Fibroblast of lung (primary cell): ENCODE measurements at regions not wholly inside any gene's neighbourhood (a gene's known extent, or its start where the extent isn't known, plus 50 kb on each side); places are given as distances from the start of the nearest gene placed in this dataset.

Source experiments
- DNase-seq, 2 donors: peaks; one replicate each; pipeline versions ENCODE4 v3.0.0 to v3.0.0-alpha.2; 2010; ENCODE audit warnings: low read depth in 2 of 2
- H2AFZ ChIP-seq: 2 replicates; pipeline ENCODE4 v1.5.1; 2012; ENCODE audit warnings: low read length, control low read depth, inconsistent platforms
- H3K27ac ChIP-seq: 2 replicates; pipeline ENCODE4 v1.5.1; 2011; ENCODE audit warnings: low read length, control low read depth; ENCODE audit not compliant: insufficient read depth
- H3K27me3 ChIP-seq: 2 replicates; pipeline ENCODE4 v1.5.1; 2011; ENCODE audit warnings: mild to moderate bottlenecking, low read length; ENCODE audit not compliant: control insufficient read depth, insufficient read depth
- H3K36me3 ChIP-seq: 2 replicates; pipeline ENCODE4 v1.5.1; 2011; ENCODE audit warnings: low read length; ENCODE audit not compliant: control insufficient read depth, insufficient read depth
- H3K4me1 ChIP-seq: 2 replicates; pipeline ENCODE4 v1.5.1; 2011; ENCODE audit warnings: low read length; ENCODE audit not compliant: control insufficient read depth, insufficient read depth; ENCODE audit errors: extremely low read depth
- H3K4me2 ChIP-seq: 2 replicates; pipeline ENCODE4 v1.5.1; 2011; ENCODE audit warnings: low read length, control low read depth; ENCODE audit not compliant: insufficient read depth; ENCODE audit errors: extremely low read depth
- H3K4me3 ChIP-seq, 4 experiments: fragments of 200-600 bp in 1 of 4; sonication (generic) in 1 of 4; replicated peaks in 1 of 4; 2 replicates each; pipeline ENCODE4 v1.5.1; 2011 to 2016; ENCODE audit warnings: low read length in 4 of 4, low read depth in 3 of 4, mild to moderate bottlenecking in 3 of 4, control low read depth in 2 of 4, inconsistent platforms in 1 of 4, mixed read lengths in 1 of 4; ENCODE audit not compliant: insufficient read depth in 1 of 4; ENCODE audit errors: control extremely low read depth in 1 of 4
- H3K79me2 ChIP-seq: 2 replicates; pipeline ENCODE4 v1.5.1; 2012; ENCODE audit warnings: mild to moderate bottlenecking, low read length, inconsistent platforms; ENCODE audit not compliant: control insufficient read depth, insufficient read depth
- H3K9ac ChIP-seq: 2 replicates; pipeline ENCODE4 v1.5.1; 2011; ENCODE audit warnings: mild to moderate bottlenecking, low read length, control low read depth; ENCODE audit not compliant: insufficient read depth
- H3K9me3 ChIP-seq: 2 replicates; pipeline ENCODE4 v1.5.1; 2012; ENCODE audit warnings: low read depth, low read length; ENCODE audit not compliant: control insufficient read depth, insufficient read depth
- H4K20me1 ChIP-seq: 2 replicates; pipeline ENCODE4 v1.5.1; 2011; ENCODE audit warnings: low read length; ENCODE audit not compliant: control insufficient read depth, insufficient read depth; ENCODE audit errors: extremely low read depth
- EZH2 ChIP-seq: IDR thresholded peaks from 2 replicates; pipeline ENCODE4 v1.5.1; 2012; ENCODE audit warnings: low read length, control low read depth, mild to moderate bottlenecking; ENCODE audit errors: missing control alignments
- TF ChIP-seq, protein P1 (sequence below), 2 donors: IDR thresholded peaks in 1 of 2; conservative IDR thresholded peaks in 1 of 2; 1 replicate in 1 of 2; 2 replicates in 1 of 2; pipeline ENCODE4 v1.5.1; 2011 to 2012; ENCODE audit warnings: low read length in 2 of 2, control low read depth in 1 of 2, inconsistent platforms in 1 of 2, low read depth in 1 of 2, mild to moderate bottlenecking in 1 of 2

GRCh38 chr21:28464988-28465387, 527.7 kb downstream of the LTN1 start:
- no peak for DNase-seq
- H3K27me3 ChIP-seq: no peaks in the 10 kb centered on the region
- no peak overlapping the region for H3K4me3 ChIP-seq
- no peaks in the 10 kb centered on the region for H4K20me1 ChIP-seq
- H3K4me2 ChIP-seq: no peak overlapping the region
- no peaks in the 10 kb centered on the region for H3K79me2 ChIP-seq
- no peaks in the 10 kb centered on the region for H3K4me1 ChIP-seq
- TF ChIP-seq, protein P1, sequence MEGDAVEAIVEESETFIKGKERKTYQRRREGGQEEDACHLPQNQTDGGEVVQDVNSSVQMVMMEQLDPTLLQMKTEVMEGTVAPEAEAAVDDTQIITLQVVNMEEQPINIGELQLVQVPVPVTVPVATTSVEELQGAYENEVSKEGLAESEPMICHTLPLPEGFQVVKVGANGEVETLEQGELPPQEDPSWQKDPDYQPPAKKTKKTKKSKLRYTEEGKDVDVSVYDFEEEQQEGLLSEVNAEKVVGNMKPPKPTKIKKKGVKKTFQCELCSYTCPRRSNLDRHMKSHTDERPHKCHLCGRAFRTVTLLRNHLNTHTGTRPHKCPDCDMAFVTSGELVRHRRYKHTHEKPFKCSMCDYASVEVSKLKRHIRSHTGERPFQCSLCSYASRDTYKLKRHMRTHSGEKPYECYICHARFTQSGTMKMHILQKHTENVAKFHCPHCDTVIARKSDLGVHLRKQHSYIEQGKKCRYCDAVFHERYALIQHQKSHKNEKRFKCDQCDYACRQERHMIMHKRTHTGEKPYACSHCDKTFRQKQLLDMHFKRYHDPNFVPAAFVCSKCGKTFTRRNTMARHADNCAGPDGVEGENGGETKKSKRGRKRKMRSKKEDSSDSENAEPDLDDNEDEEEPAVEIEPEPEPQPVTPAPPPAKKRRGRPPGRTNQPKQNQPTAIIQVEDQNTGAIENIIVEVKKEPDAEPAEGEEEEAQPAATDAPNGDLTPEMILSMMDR (conservative IDR thresholded peaks at IDR 0.05 in 1 of 2, IDR thresholded peaks at IDR 0.05 in 1 of 2; ENCODE audit: low read depth in 1 of 2, low read length in 2 of 2): no peak
- no peak for TF ChIP-seq EZH2
- no peak overlapping the region for H3K9ac ChIP-seq
- no peak overlapping the region for H3K27ac ChIP-seq
- H2AFZ ChIP-seq: no peak overlapping the region
- H3K36me3 ChIP-seq: no peaks in the 10 kb centered on the region
- no peaks in the 10 kb centered on the region for H3K9me3 ChIP-seq

GRCh38 chr21:28464095-28464494, 528.6 kb downstream of the LTN1 start:
- no peak overlapping the region for H2AFZ ChIP-seq
- H3K4me2 ChIP-seq: no peak overlapping the region
- no peaks in the 10 kb centered on the region for H4K20me1 ChIP-seq
- TF ChIP-seq, protein P1 (conservative IDR thresholded peaks at IDR 0.05 in 1 of 2, IDR thresholded peaks at IDR 0.05 in 1 of 2; ENCODE audit: low read depth in 1 of 2, low read length in 2 of 2): no peak
- TF ChIP-seq EZH2: no peak
- H3K27ac ChIP-seq: no peak overlapping the region
- no peaks in the 10 kb centered on the region for H3K4me1 ChIP-seq
- no peaks in the 10 kb centered on the region for H3K27me3 ChIP-seq
- no peak overlapping the region for H3K4me3 ChIP-seq
- no peaks in the 10 kb centered on the region for H3K36me3 ChIP-seq
- no peaks in the 10 kb centered on the region for H3K9me3 ChIP-seq
- DNase-seq: no peak
- H3K9ac ChIP-seq: no peak overlapping the region
- H3K79me2 ChIP-seq: no peaks in the 10 kb centered on the region

- Histone ChIP-seq H2AFZ (no peak overlapping the region), H3K79me2 (no peaks in the 10 kb centered on the region), H3K27me3 (no peaks in the 10 kb centered on the region), H3K9me3 (no peaks in the 10 kb centered on the region), H3K36me3 (no peaks in the 10 kb centered on the region), H3K4me2 (no peak overlapping the region), H3K27ac (no peak overlapping the region), H3K9ac (no peak overlapping the region), H4K20me1 (no peaks in the 10 kb centered on the region), H3K4me3 (no peak overlapping the region), H3K4me1 (peaks cover 3% of the 10 kb centered on the region)
- DNase-seq: peak in 1 of 2 donors; percentile 42
- TF ChIP-seq, protein P1 (conservative IDR thresholded peaks at IDR 0.05 in 1 of 2, IDR thresholded peaks at IDR 0.05 in 1 of 2; ENCODE audit: low read depth in 1 of 2, low read length in 2 of 2): no peak
- TF ChIP-seq EZH2: no peak
Measured at GRCh38 chr21:28459193-28459592, 533.5 kb downstream of the LTN1 start.
